WTC11 (cell line): ENCODE measurements at regions not wholly inside any gene's neighbourhood (a gene's known extent, or its start where the extent isn't known, plus 50 kb on each side); places are given as distances from the start of the nearest gene placed in this dataset.

Experiments
- ATF1 ChIP-seq: sonication (generic); formaldehyde crosslinking; IDR thresholded peaks from 2 replicates; pipeline ENCODE4 v1.8.1; 2023; ENCODE audit warnings: mild to moderate bottlenecking, moderate library complexity, missing genetic modification reagents
- CTCF ChIP-seq: fragments of 200-600 bp; IDR thresholded peaks from 2 replicates; pipeline ENCODE4 v1.8.0; 2022; ENCODE audit warnings: antibody characterized with exemption
- E2F1 ChIP-seq: sonication (generic); formaldehyde crosslinking; IDR thresholded peaks from 2 replicates; pipeline ENCODE4 v1.8.0; 2022; ENCODE audit warnings: mild to moderate bottlenecking, missing genetic modification reagents
- ELF4 ChIP-seq: sonication (generic); formaldehyde crosslinking; IDR thresholded peaks from 2 replicates; pipeline ENCODE4 v1.8.1; 2022; ENCODE audit warnings: low read depth, mild to moderate bottlenecking, moderate library complexity, missing genetic modification reagents
- ESRRA ChIP-seq: sonication (generic); formaldehyde crosslinking; IDR thresholded peaks from 2 replicates; pipeline ENCODE4 v1.8.1; 2022; ENCODE audit warnings: mild to moderate bottlenecking, missing genetic modification reagents, borderline replicate concordance
- FOXJ3 ChIP-seq: sonication (generic); formaldehyde crosslinking; IDR thresholded peaks from 2 replicates; pipeline ENCODE4 v1.9.0; 2021; ENCODE audit warnings: missing genetic modification reagents, mild to moderate bottlenecking, borderline replicate concordance
- HMGXB4 ChIP-seq: sonication (generic); formaldehyde crosslinking; IDR thresholded peaks from 2 replicates; pipeline ENCODE4 v1.8.1; 2023; ENCODE audit warnings: mild to moderate bottlenecking, moderate library complexity, missing genetic modification reagents
- JAZF1 ChIP-seq: fragments of 250-450 bp; sonication (Bioruptor Pico); IDR thresholded peaks from 2 replicates; pipeline ENCODE4 v1.9.0; 2021; ENCODE audit warnings: moderate library complexity, mild to moderate bottlenecking, inconsistent platforms
- NFYB ChIP-seq: sonication (generic); formaldehyde crosslinking; conservative IDR thresholded peaks from 2 replicates; pipeline ENCODE4 v1.8.0; 2022; ENCODE audit warnings: low read depth, missing genetic modification reagents
- SMAD3 ChIP-seq: sonication (generic); formaldehyde crosslinking; IDR thresholded peaks from 2 replicates; pipeline ENCODE4 v1.8.0; 2022; ENCODE audit warnings: missing genetic modification reagents, mild to moderate bottlenecking, borderline replicate concordance
- ZNF121 ChIP-seq: sonication (generic); formaldehyde crosslinking; IDR thresholded peaks from 2 replicates; pipeline ENCODE4 v1.8.0; 2023; ENCODE audit warnings: missing genetic modification reagents
- ZNF423 ChIP-seq: fragments of 250-450 bp; sonication (Bioruptor Pico); IDR thresholded peaks from 2 replicates; pipeline ENCODE4 v2.1.2; 2022; ENCODE audit warnings: mild to moderate bottlenecking, moderate library complexity

- TF ChIP-seq ATF1 (CRISPR knock-in tag), result no peak
- TF ChIP-seq CTCF, result no peak
- TF ChIP-seq NFYB, result no peak
- TF ChIP-seq E2F1 (CRISPR knock-in tag), result no peak
- TF ChIP-seq ESRRA, result no peak
- TF ChIP-seq ZNF423 (CRISPR knock-in tag), result no peak
- TF ChIP-seq FOXJ3 (CRISPR knock-in tag), result no peak
- TF ChIP-seq ELF4 (CRISPR knock-in tag), result no peak
- TF ChIP-seq HMGXB4 (CRISPR knock-in tag), result no peak
- no peak for TF ChIP-seq JAZF1 (CRISPR knock-in tag)
- TF ChIP-seq SMAD3 (CRISPR knock-in tag), result no peak
- no peak for TF ChIP-seq ZNF121 (CRISPR knock-in tag)
Measured at GRCh38 chr2:146850746-146851145, 994.1 kb upstream of the ACVR2A start.
